Activated CD4-positive, alpha-beta T cell treated with anti-CD3 and anti-CD28 coated beads, Interleukin-2, amount 50 U/mL, for 24 hours (primary cell): ENCODE measurements at regions not wholly inside any gene's neighbourhood (a gene's known extent, or its start where the extent isn't known, plus 50 kb on each side); places are given as distances from the start of the nearest gene placed in this dataset.
"Not testable (repeated sequence)": the region's sequence is repeated elsewhere in the genome, so short reads cannot be mapped to it uniquely, and the experiment has no call there.

Experiments
- DNase-seq, 2 donors: peaks; one replicate each; pipeline ENCODE4 v3.0.0-alpha.2; 2020; ENCODE audit warnings: low read depth in 1 of 2, low spot score in 1 of 2

DNA sequence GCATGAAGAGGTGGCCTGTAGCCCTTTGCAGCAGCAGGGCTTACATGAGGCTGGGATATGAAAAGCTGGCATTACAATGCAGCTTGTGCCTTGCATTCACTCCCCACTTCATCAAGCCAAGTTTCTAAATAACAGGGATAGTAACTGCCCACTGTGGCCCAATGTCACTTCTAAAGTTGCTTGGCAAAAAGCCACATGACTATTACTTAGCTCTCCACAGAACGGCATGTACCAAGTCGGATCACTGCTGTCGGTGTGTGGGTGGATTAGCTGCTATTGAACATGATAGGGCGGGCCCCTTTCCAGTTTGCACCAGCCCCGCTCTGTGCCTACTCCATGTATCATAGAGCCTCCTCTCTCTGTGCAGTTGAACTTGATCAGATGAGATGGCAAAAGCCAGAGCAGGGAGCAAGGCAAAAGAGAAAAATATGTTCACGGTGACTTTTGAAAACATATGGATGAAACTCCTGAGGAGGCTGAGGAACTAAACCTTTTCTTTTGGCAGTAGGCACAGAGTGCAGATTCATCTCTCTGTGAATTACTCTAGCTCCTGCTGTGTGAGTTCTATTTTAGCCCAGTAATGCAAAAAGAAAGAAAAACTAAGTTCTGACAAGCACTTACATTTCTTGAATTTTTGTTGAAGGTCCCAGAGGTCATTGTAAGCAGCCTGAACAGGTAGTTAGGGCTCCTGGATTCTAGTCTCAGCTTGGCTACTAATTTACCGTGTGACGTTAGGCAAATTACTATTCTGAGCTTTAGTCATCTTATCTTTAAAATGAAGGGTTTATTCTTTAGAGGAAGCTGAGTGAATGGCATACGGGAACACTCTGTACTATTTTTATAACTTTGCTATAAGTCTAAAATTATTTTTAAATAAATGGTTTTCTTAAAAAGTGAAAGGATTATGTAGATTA is 125.6 kb upstream of the NBPF9 start:
- DNase-seq, result not testable (repeated sequence)

- not testable (repeated sequence) for DNase-seq
Observed at GRCh38 chr1:149229813-149230212, 126.5 kb upstream of the NBPF9 start.

GRCh38 chr1:149234926-149235914 is 131.9 kb upstream of the NBPF9 start:
- not testable (repeated sequence) for DNase-seq

DNA sequence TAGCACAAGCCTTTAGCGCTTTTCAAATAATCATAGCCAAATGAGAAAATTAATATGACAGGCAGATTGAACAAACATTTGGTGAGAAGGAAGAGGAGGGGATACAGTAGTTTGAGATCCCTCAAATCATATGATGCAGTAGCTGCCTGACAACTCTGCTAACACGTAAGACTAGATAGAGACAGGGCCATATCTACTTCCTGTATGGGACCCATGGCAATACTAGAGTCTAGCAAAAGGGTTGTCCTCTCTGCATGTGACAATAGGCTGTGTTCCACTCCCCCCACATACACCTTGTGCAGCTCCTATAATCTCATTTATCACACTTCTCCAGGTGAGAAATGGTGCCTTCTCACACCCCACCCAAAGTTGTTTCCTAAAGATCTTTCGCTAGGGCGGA is 134.2 kb upstream of the NBPF9 start:
- not testable (repeated sequence) for DNase-seq

DNA sequence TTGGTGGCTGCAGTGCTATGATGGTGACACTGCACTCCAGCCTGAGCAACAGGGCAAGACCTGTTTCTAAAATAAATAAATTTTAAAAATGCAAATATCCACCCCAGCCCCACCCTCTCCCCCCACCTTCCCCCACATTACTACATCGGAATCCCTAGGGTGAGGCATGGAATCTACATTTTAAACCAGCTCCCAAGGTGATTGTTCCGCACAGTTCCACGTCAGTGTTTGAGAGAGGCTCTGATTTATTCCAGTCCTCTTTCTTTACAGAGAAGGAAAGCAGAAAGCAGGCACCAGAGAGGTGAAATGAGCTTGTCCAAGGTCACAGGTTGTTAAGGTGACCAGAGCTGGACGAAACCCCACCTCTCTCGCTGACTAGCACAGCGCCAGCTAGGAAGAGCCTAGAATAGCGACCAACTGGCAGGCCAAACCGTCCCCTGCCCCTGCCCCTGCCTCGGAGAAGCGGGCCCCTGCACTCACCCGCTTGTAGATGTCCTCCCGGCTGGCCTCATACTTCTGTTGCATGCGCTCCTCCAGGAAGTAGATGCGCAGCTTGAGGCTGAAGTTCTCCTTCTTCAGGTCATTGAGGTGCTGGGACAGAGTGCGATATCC is 136.7 kb upstream of the NBPF9 start:
- not testable (repeated sequence) for DNase-seq

DNA sequence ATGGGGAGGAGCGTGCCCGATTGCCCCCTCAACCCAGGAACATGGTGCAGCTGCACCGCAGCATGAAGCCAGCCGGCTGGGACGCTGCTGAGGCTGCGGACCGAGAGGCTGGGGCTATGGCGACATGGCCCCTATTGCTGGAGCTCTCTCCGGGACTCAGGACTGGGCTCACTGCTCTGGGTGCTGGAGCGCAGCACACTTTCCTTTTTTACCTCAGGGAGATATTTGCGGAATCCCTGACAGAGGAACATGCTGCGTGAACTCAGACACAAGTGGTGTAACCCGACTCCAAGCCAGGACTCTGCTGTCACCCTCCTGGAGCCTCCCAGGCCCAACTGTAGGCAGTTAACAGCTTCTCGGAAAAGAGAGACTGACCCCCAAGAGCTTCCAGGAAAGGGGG is 137.2 kb upstream of the NBPF9 start:
- not testable (repeated sequence) for DNase-seq

DNA sequence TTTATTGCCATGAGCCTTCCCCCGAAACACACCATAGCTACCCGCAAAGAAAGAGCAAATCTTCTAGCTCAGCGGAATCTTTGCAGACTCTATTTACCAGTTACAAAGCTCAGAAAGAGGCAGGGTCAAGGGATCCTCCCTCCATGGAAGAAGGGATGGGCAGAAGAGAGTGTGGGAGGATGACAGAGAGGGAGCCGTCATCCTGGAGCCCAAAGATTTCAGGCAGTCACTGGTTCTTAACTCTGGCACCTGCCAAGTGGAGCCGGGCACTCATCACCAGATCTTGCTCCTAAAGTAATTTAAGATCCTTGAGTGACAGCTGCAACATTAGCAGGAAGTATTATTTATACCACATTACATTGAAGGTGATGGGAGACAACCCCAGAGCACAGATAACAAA is 137.9 kb upstream of the NBPF9 start:
- not testable (repeated sequence) for DNase-seq

GRCh38 chr1:149243572-149243971 is 140.2 kb upstream of the NBPF9 start:
- not testable (repeated sequence) for DNase-seq

- DNase-seq, result not testable (repeated sequence)
Observed at GRCh38 chr1:149244621-149245020, 141.3 kb upstream of the NBPF9 start.

DNA sequence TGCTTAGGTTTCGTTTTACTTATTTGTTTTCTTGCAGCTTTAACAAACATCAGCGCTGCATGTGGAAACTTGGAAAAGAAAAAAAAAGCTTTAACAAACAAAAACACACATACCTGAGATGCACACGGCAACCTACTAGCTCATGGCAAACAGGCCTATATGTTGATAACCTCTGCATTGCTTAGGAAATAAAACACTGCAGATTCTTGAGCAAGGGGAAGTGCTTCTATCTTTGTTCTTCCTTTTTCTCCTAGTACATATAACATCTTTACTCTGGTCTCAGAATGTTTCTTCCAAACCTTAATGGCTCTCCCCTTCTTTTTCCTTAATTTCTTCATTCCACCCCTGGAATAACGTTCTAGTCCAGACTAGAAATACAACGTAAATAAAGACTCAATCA is 142.9 kb upstream of the NBPF9 start:
- not testable (repeated sequence) for DNase-seq

DNA sequence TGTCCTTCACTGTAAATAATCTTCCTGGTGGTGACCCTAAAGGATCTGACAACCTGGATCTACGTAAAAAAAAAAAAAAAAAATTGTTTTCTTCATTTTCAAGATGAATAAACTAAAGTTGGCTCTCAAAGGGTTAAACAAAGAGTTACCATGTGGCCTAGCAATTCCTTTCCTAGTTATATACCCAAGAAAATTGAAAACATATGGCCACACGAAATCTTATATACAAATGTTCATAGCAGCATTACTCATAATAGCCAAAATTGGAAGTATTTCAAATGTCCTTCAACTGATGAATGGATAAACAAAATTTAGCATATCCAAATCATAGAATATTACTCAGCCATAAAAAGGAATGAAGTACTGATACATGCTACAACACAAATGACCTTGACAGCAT is 145.3 kb upstream of the NBPF9 start:
- not testable (repeated sequence) for DNase-seq

GRCh38 chr1:149249850-149250467 is 146.6 kb upstream of the NBPF9 start:
- not testable (repeated sequence) for DNase-seq

DNA sequence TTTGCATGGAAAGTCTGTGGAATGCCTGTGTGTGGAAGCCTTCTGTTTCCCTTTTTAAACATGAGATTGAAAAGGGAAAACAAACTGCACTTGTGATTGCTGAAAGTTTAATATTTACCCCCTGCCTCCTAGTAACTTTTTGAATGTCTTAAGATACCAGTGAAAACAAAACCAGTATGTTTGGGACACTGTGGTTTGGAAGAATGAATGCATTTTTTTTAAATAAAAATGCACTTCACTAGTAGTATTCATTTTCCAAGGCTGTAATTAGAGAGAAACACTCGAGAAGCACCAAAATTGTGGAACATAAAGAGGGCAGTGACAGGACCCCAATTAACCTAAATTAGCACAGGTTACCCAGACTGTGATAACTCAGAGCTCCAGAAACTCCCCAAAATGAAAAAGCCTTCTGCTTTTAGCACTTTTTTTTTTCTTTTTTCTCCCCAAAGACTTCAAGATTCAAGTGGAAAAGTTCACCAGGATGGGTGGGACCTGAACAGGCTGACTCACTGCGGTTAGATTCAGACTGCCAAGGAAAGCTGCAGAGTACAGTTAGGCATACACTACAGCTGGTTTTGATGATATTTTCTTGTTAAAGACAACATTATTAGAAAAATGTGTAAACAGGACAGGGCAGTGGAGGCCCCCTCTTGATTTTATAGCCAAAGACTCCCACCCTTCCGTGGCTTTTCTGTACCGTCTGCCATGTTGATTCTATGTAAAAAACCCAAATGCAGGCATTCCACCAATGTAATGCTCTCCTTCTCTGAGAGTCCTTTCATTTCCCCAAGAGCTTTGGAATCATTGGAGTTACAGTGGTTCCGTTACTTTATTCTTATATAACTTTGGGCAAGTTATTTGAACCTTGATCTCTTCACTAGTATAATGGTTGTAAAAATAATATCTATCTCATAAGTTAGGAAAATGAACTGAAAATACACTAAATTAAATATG is 151.8 kb upstream of the NBPF9 start:
- DNase-seq, result not testable (repeated sequence)

GRCh38 chr1:149260284-149260683 is 156.9 kb upstream of the NBPF9 start:
- not testable (repeated sequence) for DNase-seq

- not testable (repeated sequence) for DNase-seq
Observed at GRCh38 chr1:149260736-149261340, 157.5 kb upstream of the NBPF9 start.

- DNase-seq, result not testable (repeated sequence)
Observed at GRCh38 chr1:149267287-149267686, 163.9 kb upstream of the NBPF9 start.

DNA sequence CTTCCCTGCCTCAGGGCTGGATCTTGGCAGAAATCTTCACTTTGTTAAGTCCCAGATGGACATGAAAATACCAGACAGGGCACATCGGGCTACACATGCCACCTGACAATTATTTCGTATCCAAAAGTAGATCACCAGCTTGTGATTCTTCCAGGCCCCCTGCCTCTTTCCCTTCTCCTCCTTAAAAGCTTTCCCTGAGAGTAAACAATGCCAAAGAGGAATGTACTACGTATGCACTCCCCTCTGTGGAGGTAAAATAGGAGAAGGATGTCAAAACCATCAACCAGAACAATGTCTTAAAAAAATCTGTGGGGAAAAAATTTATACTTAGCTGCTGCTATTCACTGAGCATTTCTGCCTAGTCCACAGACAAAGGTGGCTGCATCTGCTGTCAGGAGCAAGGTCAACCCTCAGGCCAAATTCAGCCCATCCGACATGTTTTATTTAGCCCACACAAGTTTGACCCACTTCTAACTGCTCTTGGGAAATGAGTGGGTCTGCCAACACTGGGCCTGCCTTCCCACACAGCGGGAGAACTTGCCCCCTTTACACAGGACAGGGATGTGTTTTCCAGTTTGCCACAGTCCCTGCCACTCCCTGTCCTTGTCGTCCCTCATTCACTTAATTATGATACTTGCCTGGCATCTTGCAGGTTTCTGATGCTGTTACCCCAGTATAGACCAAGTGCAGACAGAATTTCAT is 165.8 kb upstream of the NBPF9 start:
- DNase-seq, result not testable (repeated sequence)

DNA sequence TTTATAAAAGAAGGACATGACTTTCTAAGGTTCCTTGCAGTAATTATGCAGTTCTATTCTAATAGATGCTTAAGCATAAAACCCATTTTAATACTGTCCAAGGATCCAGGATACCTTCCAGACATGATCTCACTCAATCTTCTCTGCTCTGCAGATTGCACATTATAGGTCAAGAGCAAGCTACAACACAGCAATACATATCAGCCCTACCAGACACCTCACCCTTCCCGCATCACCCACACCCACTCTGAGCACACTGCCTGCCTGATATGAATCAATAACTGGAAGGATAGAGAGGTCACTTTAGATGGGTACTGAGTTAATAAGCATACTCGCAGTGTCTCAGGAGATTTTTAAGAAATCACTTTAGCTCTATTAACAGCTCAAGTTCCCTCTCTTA is 166.5 kb upstream of the NBPF9 start:
- not testable (repeated sequence) for DNase-seq
